HG02885 (cell line): ENCODE measurements at regions not wholly inside any gene's neighbourhood (a gene's known extent, or its start where the extent isn't known, plus 50 kb on each side); places are given as distances from the start of the nearest gene placed in this dataset.
"Not testable (repeated sequence)": the region's sequence is repeated elsewhere in the genome, so short reads cannot be mapped to it uniquely, and the experiment has no call there.

Experiments used
- ATAC-seq: cut with Tn5 transposase; IDR thresholded peaks from one replicate; pipeline ENCODE4 v1.9.1; 2021; ENCODE audit warnings: mild to moderate bottlenecking; ENCODE audit not compliant: unreplicated experiment, poor library complexity

DNA sequence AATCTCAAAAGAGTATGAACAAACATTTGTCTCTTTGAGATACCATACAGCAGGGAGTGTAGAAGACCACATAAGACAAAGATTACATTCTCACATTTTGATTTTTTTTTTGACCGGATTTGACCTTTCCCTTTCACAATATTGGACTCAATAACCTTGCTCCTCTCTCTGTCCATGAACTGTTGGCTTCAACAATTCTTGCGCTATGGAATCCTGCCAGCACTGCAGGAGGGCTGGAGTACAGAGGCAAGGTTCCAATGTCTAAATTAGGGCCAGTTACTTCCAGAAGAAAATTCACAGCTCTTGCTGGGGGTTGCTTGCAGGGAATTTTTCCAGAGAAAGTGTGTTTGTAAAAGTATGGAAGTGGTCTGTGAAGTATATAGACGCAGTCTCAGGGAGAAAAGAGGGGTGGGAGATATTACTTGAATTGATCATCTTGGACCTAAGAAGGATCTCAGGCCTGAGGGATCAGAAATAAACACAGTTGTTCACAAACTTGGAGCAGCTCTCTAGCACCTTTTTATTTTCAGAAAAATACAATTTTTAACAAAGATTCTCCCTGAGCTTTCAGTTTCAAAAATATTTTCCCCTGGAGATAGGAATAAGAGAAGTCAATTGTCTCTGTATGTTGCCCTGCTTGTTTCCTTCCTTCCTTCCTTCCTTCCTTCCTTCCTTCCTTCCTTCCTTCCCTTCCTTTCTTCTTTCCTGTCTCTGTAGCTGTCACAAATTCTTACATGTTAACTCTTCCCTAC lies 765.9 kb downstream of the BCKDHB start:
- no peak for ATAC-seq

DNA sequence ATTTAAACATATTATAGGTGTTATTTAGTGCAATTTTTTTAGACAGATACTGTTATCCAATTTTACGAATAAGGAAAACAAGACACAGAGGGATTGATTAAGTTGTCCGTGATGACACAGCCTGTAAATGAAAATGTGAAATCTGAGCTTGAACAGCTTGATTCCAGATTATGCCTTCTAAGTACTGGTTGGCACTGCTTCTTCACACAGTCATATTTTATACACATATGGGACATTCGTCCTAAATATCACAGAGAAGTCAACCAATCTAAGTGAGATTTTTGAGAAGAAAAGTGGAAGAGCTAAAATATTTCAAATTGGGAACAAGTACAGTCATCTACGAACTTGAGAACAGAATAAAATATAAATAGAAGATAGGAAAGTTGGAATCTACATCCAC lies 756.3 kb downstream of the BCKDHB start:
- no peak for ATAC-seq

DNA sequence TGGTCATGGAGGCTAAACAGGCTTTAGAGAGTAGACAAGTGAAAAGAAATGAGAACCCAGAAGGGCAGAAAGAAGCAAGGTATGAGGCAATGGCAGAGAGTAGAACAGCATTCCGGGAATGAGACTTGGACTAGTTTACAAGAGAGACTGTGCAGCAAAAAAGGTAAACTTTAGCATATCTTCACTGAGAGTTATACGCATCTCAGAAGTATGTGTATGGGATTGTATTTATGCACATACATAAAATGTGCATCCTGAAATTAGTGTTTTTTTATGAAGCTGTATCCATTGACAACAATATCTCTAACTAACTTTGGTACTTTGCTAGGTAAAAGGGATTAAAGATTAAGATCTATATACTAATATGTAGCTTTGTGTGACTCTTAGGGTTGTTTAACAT lies 753.6 kb downstream of the BCKDHB start:
- no peak for ATAC-seq

DNA sequence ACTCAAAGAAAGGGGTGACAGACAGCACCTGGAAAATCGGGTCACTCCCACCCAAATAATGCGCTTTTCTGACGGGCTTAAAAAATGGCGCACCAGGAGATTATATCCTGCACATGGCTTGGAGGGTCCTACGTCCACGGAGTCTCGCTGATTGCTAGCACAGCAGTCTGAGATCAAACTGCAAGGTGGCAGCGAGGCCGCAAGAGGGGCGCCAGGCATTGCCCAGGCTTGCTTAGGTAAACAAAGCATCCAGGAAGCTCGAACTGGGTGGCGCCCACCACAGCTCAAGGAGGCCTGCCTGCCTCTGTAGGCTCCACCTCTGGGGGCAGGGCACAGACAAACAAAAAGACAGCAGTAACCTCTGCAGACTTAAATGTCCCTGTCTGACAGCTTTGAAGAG lies 741.5 kb downstream of the BCKDHB start:
- ATAC-seq: not testable (repeated sequence)

DNA sequence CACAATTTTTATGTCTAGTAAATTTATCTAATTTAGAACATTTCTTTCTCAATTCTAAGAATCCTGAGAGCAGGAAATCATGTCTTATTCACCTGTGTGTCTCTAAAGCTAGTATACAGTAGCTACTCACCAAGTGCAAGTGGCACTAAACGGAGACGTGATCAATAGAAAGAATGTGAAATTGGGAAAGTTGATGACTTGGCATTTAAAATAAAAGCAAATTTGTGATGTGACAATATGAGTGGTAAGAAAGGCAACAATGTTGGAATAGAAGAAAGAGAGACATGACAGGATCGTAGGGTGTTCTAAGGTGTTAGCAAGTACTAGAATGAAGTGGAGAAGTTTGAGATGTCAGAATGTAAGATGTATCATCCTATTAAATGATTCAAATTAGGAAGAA lies 725.9 kb downstream of the BCKDHB start:
- ATAC-seq: no peak

DNA sequence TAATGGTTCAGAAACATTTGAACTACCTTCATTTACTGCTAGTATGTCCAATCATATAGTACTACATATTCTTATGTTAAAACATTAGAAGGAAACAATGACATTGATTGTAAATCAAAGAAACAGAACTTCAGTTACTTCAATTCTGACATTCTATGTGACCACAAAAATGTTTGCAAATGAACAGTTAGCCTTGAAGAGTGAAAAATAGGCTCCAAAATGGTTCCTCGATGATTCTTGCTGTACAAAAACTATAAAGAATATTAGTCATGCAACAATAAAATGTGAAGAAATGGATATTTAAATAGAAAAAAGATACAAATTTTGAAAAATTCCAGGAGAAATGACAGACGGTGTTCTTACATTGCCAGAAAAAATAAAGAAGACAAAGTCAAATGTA lies 686.9 kb downstream of the BCKDHB start:
- no peak for ATAC-seq

DNA sequence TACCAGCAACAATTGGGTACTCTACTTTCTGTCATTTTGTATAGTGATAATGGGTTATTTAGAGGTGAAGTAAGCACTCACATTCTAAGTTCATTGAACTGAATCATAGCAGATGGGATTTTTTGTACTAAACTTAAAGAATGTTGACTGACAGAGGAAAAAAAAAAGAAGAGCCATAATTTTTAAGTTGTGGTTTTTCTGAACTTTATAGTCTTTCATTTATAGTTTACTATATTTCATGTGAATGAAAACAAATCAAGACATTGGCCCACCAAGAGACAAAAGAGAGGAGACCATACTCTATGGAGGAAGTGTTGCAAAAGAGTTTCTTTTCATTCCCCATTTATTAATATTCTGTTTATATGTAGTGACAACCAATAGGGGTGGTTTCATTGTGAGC lies 685.7 kb downstream of the BCKDHB start:
- no peak for ATAC-seq

DNA sequence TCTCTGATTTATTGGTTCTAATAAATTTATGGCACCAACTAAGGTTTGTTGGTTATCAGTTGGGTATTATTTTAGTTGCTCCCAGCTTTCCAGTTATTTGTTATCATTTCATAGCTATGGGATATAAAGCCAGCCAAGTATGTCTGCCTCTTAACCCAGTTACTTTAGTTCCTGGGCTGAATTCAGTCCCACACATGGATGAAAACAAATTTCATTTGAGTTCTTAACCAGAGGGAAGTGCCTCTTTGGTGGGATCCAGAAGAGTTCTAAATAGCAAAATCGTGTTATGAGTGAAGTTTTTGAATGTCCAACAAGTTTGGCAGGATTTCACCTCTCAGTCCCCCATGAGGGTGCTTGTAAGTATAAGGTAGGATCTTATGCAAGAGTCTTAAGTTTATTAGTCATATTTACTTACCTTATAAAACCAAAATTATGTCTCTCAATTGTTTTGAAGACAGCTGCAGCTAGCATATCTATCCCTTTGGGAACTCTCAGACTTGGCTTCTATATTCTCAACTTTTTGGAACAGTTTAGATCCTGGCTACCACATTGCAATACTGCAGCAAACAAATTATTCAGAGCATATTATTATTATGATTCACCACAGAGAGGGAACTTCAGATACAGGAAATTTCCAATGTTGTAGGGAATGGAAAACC lies 683.6 kb downstream of the BCKDHB start:
- no peak for ATAC-seq

DNA sequence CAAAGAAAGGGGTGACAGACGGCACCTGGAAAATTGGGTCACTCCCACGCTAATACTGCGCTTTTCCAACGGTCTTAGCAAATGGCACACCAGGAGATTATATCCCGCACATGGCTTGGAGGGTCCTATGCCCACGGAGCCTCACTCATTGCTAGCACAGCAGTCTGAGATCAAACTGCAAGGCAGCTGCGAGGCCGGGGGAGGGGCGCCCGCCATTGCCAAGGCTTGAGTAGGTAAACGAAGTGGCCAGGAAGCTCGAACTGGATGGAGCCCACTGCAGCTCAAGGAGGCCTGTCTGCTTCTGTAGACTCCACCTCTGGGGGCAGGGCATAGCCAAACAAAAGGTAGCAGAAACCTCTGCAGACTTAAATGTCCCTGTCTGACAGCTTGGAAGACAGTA lies 676.8 kb downstream of the BCKDHB start:
- ATAC-seq: not testable (repeated sequence)

DNA sequence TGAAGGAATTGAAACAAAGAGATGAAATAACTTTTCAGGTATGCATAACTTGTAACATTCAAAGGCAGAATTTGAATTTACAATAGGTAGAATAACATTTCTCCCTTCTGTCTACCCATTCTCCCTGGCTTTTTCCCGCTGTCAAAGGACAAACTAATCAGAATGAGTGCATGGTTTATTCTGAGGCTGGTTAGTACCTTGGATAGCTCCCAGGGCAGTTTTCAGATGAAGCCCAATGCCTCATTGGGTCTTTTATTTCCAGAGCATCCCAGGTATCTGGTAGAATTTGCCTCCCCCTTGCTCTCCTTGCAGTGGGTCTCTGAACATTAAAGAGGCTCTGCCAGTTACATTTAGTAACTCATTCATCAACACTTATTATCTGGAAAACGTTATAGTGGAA lies 665.5 kb downstream of the BCKDHB start:
- ATAC-seq: no peak

DNA sequence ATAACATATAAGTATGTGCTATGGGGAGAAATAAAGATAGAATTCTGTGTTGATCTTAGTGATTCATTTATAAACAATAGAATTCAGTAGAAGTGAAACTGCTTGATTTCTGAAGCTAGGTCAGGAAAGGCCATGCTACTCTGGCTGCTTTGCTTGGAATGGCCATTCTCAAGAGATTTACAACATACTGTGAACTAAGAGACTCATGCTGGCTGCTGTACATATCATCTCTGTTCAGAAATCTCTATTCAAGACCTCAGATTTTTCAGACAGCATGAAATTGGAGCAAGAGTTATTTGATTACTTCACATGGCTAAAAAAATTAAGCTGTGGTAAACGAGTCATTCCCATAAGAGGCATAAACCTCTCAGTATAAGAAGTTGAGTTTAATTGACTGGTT lies 662.6 kb downstream of the BCKDHB start:
- no peak for ATAC-seq

DNA sequence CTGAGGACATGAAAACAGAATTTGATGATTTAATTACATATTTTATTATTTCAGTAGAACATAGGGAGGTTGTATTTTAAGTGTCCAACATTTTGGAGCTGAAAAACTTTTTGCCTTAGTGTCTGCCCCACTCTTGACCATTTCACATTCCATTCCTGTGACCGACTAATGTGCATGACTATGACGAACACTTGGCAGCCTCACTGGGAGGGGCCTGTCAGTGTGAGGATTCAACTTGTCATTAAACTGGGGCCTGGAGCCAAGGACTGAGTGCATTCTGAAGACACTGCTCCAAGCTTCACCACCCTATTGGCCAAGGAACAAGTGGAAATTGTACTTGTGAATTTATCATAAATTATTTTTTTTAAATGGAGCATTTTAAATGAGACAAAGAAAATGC lies 661.3 kb downstream of the BCKDHB start:
- no peak for ATAC-seq

DNA sequence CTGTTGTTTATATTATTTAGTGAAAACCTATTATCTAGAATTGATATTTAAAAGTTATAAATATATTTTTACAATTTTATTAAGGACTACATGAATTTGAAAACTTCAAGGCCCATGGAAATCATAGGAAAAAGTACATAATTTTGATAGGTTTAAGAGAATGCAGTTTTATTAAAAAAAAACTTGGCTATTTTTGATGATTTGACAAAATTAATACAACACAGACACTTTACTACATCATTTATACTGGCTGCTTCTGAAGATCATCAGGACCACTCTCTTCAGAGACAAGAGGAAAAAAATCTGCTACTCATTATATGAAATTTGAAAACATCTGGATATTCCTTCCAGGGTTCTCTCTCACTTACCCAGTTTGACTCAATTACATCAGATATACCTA lies 637.7 kb downstream of the BCKDHB start:
- no peak for ATAC-seq

DNA sequence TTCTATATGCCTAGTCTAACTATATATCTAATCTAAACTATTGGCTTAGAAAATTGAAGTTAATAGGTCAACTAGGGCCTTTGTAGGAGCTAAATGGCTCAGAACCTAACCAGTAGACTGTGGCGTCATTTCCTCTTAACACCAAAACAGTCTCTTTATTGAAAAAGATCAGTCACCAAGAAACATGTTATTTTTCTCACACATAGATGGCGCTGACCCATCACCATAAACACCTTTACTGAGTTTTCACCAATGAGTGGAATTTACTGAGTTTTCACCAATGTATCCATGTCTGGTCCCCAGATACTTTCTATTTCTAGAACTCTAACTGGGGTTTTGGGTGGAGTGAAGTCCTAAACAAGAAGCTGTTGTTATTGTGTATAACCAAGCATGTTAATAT lies 636.0 kb downstream of the BCKDHB start:
- ATAC-seq: no peak

DNA sequence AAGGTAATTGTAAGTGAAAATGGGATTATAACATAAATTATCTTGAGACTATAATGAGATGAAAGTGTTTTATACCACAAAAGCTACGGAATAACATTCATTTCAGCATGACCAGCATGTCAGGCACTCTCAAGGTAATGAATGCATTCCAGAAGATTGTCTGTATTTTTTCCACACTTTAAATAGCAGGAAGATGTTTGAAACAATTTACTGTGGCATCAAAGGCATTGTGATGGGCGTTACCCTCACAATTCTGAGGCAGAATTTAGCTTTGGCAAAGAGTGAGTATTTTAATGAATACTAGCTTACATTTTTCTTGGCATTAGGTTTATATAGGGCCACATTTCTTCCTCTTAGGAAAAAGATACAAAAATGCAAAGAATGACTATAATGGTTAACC lies 627.2 kb downstream of the BCKDHB start:
- no peak for ATAC-seq

DNA sequence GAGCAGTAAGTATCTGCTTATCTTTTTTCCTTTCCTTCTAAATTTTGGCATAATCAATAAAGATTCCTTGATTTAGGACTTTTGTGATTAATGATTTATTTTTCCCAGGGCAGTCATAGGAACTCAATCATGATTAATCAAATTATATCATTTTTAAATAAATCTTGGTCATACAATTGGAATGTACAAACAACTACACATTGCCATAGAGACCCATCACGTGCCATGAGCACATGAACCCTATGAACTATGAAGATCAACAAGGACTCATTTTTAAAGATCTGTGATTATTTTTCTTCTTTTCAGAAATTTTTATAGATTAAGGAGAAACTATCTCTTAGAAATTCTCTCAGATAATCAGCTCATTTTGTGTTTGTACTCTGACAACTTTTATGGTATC lies 622.4 kb downstream of the BCKDHB start:
- ATAC-seq: no peak

DNA sequence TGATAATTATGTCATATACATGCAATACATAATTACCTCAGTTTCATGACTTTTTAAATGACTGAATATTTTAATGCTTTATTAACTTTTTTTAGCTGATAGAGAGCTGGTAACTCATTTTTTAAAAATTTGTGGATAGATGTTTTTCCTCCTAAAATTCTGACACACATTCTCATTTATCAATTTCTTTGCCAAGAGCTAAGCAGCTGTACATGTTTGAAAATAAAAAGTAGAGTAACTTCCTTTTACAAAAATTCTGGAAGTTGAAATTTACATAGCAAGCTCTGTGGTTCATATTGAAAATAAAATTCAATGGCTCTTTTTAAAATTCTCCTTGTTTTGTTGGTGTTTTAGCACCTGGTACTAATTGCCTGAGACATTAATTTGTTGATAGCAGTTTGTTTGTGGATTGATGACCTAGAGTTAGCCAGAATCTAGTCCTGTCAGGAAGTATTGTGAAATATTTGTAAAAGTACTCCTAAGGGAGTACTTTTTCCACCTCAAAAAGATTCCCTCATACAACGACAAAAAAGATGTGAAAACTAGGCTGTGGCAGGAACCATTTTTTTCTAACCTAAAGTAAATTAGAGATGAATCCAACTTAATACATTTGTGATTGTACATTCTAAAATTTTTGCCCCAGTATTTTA lies 621.8 kb downstream of the BCKDHB start:
- ATAC-seq: no peak

DNA sequence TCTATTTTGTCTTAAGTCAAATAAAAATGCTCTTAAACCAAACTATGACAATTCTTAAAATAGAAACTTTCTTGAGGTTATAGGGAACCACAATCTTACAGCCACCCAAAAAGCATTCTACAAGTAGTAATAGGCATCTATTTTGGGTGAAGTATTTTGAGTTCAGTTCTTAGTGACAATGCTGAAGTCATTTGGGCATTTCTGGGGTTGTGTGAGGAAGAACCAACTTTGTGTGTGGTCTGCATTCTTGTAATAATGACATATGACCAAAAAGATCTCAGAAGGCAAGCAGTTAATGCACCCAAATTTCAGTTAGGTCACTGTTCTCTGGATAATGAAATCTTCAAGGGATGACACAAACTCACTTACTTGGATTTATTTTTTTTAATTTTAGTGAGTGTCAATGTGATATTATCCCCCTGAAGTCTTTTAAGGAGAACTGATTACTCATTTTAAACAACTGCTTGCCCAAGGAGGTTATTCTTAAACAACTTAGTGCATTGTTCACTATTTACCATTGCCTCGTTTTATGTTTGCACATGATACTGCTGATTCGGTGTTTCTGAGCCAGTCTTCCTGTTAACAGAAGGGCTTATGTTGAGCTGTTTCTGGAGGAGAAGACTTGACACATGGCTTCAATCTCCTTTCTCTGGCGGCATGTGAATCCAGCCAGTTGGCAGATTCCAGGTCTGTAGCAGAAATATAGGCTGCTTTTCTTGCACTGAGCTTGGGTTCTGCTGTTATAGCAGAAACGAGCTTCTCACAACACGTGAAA lies 618.9 kb downstream of the BCKDHB start:
- ATAC-seq: no peak

DNA sequence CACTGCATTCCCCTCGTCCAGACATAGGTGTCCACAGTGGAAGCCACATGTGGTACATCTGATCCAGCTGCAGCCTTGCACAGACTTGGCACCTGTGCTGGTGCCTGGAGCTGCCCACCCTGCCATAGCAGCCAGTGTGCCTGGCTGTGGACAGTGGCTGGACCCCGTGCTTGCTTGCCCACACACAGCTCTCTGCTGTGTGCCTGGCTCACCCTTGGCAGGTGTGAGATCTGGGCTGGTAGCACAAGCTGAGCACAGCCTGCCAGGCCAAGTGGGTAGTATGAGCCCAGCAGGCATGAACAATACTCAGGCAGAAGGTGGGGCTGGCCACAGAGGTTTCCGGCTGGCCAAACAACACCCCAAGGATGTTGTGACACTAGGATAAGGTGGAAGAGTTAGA lies 614.4 kb downstream of the BCKDHB start:
- no peak for ATAC-seq

DNA sequence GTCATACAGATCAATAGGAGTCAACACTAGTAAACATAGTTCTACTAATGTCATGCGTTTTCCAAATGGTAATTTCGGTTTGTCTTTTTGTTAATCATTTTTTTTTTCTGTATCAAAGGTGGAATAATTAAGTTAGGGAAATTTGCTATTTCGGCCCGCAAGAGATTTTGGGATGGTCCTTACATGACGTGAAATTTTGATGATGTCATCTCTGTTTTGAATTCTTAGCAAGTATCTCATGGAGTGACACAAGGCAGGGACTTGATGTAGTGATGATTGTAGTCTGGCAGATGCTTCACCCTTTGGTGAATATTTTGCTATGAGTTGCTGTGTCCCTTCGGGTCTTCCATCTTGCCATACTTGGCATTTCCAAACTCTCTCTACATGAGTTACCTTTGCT lies 608.0 kb downstream of the BCKDHB start:
- ATAC-seq: no peak

DNA sequence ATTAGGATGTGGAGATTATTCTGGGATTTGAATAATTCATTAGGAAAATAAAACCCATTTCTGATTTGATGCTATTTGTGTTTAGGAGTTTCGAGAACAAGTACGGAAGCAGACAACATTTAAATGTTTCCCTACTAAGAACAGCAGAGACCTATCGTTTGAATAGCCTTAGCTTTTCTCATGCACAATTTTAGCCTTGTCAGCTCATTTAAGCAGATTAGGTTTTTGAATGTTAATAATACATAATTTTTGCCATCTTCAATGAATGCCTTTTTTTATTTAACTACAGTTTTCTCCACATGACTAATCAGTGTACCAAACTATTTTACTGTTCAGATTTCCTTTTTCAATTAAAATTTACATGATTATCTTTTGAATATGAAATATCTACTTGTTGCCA lies 592.0 kb downstream of the BCKDHB start:
- no peak for ATAC-seq
